ENCODE measurements at regions not wholly inside any gene's neighbourhood (a gene's known extent, or its start where the extent isn't known, plus 50 kb on each side); places are given as distances from the start of the nearest gene placed in this dataset.
"Not testable (repeated sequence)": the region's sequence is repeated elsewhere in the genome, so short reads cannot be mapped to it uniquely, and the experiment has no call there.

DNA sequence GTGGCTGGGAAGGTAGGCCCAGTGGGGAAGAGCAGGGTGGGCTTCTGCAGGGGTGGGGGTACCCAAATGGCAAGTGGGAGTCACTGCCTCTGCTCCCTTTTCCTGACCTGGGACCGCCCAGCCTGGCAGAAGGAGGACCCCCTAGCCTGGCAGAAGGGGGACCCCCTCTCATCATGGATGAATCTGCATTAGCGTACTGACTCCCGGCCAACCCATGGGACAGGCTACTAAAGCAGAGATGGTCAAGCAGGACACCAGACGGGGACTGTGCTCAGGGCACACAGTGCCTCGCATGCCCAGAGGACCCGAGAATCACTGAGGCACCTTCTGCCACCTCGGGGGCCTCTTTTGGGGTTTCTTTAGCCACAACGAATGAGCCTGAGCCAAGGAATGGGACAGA is 577.5 kb downstream of the GLRX3 start:
- no peak for DNase-seq (ENCODE audit: low read depth)

DNA sequence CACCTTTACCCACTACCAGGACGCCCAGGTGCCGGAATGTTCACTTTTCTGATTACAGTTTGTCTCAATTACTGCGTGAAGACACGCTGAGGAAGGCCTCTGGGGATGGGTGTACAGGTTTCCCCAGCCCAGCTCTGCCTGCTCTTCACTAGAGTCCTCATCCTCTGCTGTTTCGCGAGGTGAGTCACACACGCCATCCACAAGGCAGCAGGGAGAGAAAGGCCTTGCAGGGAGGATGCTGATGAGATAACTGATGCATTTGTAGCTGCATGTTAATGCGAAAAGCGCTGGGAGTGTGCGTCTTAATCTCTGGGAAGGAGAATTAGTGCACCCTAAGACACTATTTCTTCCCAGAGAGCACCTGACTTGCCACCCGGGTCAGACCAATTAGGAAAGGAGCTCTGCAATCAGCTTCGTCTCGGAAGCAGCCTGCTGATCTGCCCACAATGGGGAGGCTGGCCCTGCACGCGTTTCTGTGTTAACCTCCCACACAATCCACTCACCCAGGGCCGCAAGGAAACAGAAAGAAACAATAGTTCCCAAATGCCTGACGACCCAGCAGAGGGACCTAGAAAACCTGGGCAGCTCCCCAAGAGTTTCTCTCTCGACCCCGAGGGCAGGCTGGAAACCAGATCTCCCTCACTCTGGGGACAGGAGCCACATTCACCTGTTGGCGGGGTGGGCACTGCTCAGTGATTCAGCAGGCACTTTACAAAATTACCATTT is 578.7 kb downstream of the GLRX3 start:
- DNase-seq (ENCODE audit: low read depth), result no peak

DNA sequence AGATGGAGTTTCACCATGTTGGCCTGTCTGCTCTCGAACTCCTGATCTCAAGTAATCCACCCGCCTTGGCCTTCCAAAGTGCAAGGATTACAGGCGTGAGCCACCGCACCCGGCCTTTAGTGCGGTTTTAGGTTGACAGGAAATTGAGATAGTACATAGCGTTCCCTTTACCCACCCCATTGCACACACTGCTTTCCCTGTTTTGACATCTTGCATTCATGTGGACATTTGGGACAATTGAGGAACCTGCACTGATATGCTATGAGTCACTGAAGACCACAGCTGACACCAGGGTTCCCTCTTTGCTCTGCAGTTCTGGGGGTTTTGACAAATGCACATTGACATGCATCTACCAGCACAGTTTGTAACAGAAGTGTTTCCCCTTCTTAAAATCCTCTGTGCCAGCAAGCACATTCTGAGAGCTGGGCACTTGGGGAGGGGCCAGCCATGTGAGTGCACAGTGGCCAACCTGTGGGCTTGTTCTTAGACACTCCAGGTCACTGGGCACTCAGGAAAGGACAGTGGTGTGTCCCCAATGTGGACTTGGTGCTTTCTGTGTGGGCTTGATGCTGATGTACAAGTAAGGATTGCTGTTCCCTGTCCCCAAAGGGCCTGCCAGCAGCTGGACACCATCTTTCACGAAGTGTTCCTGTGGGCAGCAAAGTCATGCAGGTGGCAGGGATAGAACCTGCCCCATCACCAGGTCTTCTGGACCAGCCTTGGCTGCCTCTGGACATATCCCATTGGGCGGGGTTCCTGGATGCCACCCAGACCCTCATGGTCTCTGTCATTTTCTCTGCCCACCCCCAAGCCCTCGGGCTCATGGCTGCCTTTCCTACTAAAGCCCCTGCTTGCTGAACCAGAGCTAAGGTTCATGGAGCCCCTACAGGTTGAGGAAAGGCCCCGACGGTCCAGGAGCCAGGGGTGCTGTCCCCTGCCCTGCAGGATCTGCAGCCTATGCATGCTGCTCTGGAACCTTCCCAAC is 579.8 kb downstream of the GLRX3 start:
- DNase-seq (ENCODE audit: low read depth), result no peak

DNA sequence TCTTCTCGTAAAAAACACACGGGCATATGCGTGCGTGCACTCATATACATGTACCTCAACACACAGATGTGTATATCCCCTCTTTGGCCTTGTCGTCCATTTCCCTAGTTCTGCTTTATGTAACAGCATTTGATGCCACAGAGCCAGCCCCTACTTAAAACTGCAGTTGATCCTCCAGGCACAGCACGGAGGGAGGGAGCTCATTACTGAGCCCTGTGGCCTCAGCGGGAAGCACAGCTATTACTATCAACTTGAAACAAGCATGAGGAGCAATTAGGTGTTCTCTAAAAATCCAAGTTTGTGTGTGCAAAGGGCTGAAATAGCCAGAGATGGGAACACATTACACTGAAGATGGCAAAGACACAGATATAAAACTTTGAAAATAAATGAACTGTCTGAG is 580.9 kb downstream of the GLRX3 start:
- DNase-seq (ENCODE audit: low read depth), result no peak

DNA sequence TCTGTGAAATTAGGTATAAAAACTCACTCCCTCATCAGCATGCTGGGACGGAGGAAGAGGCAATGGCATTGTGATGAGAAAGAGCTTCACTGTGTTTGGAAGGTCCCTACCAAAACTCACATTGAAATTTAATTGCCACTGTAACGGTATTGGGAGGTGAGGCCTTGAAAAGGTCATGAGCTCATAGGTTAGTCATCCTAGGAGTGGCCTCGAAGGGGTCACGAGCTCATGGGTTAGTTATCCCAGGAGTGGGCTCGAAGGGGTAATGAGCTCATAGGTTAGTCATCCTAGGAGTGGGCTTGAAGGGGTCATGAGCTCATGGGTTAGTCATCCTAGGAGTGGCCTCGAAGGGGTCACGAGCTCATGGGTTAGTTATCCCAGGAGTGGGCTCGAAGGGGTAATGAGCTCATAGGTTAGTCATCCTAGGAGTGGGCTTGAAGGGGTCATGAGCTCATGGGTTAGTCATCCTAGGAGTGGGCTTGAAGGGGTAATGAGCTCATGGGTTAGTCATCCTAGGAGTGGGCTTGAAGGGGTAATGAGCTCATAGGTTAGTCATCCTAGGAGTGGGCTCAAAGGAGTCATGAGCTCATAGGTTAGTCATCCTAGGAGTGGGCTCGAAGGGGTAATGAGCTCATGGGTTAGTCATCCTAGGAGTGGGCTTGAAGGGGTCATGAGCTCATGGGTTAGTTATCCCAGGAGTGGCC is 582.7 kb downstream of the GLRX3 start:
- not testable (repeated sequence) for DNase-seq (ENCODE audit: low read depth)

DNA sequence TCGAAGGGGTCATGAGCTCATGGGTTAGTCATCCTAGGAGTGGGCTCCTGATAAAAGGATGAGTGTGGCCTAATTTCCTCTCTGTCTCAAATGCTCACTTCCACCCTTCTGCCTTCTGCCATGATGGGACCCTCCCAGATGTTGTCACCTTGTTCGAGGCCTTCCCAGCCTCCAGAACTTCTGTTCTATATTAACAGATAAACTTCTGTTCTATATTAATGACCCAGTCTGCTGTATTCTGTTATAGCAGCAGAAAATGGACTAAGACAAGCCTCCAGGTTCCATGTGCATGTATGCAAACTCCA is 583.2 kb downstream of the GLRX3 start:
- no peak for DNase-seq (ENCODE audit: low read depth)

DNA sequence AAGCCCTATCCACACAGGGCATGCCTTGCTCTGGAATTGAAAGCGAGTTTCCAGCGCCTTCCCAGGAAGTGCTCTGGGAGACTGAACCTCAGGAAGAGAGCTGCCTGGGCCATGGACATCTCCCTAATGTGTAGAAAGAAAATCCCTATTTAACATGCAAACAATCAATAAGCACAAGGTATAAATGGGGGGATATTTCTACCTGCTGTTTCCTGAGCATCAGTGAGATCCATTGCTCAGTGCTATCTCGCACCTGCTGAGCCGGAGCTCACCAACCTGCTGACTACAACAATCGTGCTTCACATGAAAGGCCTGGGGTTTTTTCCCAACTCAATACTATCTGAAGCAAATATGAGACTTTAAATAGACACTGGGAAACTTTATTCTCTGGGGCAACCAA is 584.0 kb downstream of the GLRX3 start:
- no peak for DNase-seq (ENCODE audit: low read depth)

DNA sequence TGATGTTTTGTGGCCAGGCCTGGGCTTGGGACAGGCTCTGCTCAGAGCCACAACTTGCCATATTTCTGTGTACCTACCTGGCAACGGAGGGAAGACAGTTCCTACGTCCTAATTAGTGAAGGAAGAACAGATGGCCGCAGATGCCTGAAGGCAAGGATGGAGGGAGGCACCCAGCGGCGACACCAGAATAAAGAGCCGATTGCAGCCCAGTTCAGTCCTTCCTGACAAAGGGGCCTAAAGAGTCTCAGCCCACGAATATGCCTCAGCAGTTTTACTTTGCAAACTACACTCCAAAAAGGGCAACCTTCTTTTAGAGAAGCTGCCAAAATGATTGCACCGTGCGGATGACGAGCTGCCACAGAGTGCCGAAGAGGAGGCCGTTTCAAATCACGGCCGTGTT is 585.8 kb downstream of the GLRX3 start:
- no peak for DNase-seq (ENCODE audit: low read depth)

DNA sequence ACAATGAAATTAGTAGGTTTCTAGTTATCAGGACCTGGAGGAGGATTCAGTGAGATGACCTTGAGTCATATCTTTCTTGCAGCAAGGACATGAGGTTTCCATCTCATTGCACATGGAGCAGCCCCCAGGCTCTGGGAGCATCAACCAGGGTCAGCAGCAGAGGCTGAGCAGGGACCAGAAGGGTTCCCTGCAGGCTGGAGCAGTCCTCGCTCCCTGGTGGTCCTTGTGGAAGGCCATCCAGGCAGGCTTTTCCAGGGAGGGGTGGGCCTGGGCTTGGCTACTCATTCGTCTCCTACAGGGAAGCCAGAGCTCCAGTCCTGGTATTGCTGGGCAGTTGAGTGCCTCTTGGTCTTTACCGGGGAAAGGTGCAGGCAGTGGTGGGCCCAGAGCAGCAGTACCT is 587.5 kb downstream of the GLRX3 start:
- no peak for DNase-seq (ENCODE audit: low read depth)

DNA sequence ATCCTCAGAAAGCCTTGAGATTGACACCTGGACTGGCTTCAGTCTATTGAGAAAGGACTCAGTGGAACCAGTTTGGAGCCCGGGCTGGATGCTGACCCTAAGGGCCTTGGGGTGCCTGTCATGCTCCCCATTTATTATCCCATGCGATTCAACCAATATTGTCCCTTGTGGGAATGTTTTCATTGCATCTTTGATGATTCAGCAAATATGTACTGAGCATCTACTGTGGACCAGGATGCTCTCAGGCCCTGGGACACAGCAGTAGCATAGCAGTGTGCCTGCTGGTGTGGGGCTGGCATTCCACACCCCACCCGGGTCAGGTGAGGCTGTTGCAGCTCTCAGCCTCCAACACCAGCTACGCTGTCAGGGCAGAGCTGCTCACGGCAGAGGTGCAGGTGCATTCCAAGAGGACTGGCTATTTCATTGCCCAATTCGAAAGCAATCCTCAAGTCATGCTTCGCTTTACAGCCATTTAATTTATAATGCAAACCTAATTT is 586.0 kb downstream of the TCERG1L start:
- no peak for DNase-seq (ENCODE audit: low read depth)

DNA sequence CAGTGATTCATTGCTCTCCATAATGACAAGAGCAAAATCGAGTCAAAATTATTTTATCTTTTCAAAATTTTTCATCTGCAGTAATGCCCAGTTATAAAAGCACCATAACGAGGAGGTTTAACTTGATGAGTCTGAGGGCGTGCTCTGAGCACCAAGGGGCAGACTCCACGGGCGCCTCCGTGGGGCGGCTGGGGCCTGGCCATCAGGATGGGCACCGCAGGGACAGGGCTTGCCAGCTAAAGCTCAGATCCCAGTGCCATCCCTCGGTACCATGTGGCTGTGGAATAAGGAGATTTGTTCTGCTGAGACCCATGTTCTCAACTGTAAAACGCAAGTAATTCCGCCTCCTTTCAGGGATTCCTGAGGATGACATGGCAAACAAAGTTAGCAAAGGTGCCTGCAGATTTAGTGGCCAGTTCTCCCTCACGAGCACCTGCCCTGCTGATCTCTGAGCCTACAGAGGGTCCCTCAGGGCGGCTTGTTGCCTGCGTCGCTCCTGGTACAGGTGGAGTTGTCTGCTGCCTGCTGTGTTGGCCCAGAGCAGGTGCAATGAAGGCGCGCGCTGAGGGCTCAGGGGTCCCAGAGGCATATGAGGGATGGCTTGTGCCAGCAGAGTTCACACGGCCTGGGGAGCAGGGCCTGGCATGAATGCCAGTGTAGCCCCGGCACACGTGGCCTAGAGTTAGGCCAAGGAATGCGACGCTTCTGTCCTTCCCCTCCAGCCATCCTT is 584.4 kb downstream of the TCERG1L start:
- no peak for DNase-seq (ENCODE audit: low read depth)

DNA sequence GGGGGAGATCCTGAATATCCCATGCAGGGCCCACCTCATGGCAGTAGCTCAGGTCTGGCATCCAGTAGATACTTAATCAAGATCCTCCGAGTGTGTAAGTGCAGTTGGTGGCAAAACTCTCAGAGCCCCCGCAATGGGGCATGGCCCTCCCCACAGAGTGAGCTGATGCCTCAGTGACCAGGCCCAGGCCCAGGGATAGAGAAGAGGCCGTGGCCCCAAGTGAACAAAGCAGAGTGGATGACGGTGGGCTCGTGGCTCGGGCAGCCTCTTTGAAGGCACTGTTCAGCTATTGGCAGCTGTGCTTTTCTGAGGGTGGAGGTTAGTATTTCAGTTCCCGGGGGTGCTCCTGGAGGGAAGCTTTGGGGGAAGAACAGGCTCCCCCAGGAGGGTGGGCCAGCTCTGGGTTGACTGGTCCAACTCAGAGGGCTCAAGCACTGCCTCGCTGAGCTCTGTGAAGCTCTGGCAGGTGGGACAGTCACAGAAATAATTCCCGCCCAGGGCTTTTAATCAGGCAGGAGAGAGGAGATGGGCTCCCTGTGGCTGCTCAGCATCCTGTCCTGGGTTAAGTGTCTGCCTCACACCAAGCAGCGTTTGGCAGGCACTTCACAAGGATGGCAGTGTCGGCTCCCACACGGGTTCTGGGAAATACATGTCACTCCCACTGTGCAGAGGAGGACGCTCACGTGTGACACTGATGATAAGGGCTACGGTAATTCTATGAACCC is 583.6 kb downstream of the TCERG1L start:
- DNase-seq (ENCODE audit: low read depth), result no peak

DNA sequence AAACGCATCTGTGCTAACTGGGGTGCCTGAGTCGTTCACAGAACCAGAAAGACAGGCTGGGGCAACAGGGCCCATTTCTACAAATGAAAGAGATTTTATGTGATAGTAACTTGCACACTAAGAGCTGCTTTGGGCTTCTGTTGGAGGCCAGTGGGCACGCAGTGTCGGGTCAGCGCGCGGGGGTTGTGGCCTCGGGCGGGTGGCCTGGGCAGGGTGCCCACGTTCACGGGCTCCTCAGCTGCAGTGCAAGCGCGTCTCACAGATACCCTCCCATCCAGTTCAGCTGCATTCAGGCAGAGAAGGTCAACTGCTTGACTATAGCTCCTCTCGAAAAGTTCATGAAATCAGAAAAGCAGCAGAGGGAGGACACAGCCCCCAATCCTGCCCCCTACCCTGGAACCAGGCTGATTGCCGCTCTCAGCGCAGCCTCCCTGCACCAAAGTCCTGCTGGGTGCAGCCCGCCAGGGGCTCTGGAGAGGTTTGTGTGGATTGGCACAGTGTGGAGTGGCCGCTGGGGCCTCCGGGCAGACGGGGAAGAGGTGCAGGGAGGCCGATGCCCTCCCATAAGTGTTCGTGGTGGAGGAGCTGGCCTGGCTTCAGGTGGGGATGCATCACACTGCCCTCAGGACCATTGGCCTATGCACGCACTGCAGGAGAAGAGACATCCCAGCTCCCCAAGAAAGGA is 582.8 kb downstream of the TCERG1L start:
- DNase-seq (ENCODE audit: low read depth), result no peak

DNA sequence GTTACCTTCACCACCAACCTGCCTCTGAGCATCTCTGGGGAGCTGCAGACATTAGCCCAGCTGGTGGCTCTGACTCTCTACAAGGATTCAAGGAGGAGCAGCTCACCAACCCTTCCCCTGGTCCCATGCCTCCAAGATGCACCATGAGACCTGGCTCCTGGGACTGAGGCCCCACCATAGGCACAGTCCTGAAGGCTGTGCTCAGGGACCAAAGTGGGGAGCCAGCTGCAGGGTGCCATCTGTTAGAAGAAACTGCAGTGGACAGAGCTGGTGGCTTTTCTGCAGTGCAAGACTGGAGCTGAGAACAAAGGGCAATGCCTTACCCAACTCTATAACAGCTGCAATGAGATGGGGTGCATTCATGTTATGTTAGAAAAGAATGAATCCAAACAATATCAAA is 581.6 kb downstream of the TCERG1L start:
- DNase-seq (ENCODE audit: low read depth), result no peak

DNA sequence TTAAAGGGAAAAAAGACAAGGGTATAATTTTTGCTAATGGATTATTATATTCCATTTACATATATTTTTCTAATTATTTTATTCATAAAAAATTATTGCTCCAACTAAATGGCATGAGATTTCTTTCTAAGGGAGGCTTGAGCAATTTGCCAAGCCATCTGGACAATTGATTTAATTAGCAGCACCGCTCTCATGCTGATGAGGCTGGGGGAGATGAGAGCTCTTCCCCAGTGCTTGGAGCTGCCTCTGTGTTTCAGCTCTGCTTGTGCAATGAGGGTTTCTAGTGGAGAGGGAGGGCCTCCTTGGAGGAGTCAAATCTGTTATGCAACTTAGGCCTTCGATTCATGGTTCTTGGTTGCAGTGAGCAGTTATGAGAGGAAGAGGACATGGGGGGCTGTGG is 574.3 kb downstream of the TCERG1L start:
- DNase-seq (ENCODE audit: low read depth), result no peak

DNA sequence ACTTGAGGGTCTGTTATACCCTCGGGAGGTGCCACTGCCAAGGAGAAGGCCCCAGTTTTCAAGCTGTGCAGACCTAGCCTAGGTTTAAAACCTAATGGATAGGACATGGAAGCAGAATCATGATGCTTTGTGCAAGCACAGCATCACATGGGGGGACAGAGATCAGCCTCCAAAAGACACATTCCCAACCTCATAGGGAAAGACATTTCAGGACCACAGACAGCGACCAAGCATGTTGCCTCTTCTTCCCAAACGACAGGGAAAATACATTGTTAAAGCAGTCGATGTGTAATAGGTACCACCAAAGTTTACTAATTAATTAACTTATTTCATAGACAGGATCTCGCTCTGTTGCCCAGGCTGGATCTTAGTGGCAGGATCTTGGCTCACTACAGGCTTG is 573.9 kb downstream of the TCERG1L start:
- peak; percentile 3 for DNase-seq (ENCODE audit: low read depth)

DNA sequence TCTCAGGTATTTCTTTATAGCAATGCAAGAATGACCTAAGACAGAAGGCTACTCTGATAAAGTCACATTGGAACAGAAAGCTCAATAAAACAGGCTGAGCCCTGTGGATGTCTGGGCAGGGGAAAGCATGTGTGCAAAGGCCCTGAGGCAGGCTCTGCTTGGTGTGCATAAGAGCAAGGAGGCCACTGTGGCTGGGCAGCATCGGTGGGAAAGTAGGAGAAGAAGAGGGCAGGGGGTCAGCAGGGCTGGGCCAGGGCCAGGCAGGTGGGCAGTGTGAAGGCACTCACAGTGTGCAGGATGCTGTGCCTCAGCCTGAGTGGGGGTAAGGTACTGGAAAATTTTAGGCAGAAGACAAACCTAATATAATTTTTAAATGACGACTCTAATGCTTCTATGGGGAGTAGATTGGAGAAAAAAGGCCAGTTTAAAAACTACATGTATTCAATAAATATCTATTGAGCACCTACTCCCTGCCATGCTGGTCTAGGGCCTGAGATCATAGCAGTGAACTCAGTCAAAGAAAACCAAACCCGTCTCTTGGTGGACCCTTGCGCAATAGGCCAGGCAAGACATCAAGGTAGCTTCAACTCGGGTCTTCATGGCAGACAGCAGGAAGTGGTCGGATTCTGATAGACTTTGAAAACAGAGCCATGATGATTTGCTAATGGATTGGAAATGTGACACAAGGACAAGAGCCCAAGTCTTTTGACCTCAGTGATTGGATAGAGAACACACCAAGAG is 572.3 kb downstream of the TCERG1L start:
- DNase-seq (ENCODE audit: low read depth), result no peak

DNA sequence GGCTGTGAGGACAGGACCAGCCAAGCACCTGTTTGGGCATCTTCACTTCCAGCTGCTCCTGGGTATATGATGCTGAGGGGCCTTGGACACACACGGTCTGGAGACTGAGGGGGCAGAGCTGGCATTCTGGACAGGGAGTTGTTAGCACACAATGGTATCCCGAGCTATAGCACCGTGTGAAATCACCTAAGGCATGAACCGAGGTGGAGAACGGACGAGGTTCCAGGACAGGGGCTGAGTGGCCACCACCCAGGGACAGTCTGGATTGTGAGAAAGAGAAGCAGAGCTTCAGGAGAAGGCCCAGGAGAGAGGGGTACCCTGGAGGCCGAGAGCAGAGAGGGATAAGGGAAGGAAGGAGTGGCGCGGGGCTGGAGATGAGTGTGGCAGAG is 571.8 kb downstream of the TCERG1L start:
- no peak for DNase-seq (ENCODE audit: low read depth)

DNA sequence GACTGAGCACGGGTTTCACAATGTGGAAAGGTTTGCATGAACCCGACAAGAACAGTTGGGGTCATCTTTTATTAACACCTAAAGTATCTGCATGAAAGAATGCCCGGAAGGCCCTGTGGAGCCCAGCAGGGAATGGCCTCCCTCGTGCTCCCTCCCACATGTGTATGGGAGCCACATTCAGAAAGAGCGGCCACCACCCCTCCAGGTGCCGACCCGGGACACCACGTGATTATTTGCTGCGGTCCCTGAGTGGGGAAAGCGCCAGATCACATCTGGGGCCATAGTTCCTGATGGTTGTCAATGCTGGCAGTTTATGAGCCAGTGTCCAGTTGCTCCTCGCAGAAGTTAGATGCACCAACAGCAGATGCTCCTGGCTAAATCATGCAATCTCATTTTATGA is 571.4 kb downstream of the TCERG1L start:
- DNase-seq (ENCODE audit: low read depth), result no peak

Measured in myocyte (in vitro differentiated cells).